Central memory CD8-positive, alpha-beta T cell (primary cell): ENCODE measurements at regions not wholly inside any gene's neighbourhood (a gene's known extent, or its start where the extent isn't known, plus 50 kb on each side); places are given as distances from the start of the nearest gene placed in this dataset.

Source experiments
- ATAC-seq: fragments of 150-1000 bp; cut with Tn5 transposase; replicated peaks from 2 replicates; pipeline ENCODE4 v1.10.0; 2022; ENCODE audit warnings: mild to moderate bottlenecking, moderate FRiP score, moderate number of reproducible peaks; ENCODE audit not compliant: poor library complexity, severe bottlenecking; ENCODE audit errors: extremely low read depth
- DNase-seq, 2 donors: peaks; one replicate each; pipeline ENCODE4 v3.0.0; 2021; ENCODE audit warnings: low spot score in 2 of 2
- H3K27ac Mint-ChIP-seq: one replicate; pipeline ENCODE4 v1.8.0; 2022; ENCODE audit warnings: low read depth, mild to moderate bottlenecking, moderate library complexity, mixed read lengths
- H3K27me3 Mint-ChIP-seq: one replicate; pipeline ENCODE4 v1.8.0; 2022; ENCODE audit warnings: mixed read lengths
- H3K36me3 Mint-ChIP-seq: one replicate; pipeline ENCODE4 v1.8.0; 2022; ENCODE audit warnings: mild to moderate bottlenecking, moderate library complexity, mixed read lengths; ENCODE audit not compliant: insufficient read depth
- H3K4me1 Mint-ChIP-seq: one replicate; pipeline ENCODE4 v1.8.0; 2022; ENCODE audit warnings: mixed read lengths
- H3K4me3 Mint-ChIP-seq: one replicate; pipeline ENCODE4 v1.8.0; 2022; ENCODE audit warnings: mild to moderate bottlenecking, moderate library complexity, mixed read lengths
- H3K9me3 Mint-ChIP-seq: one replicate; pipeline ENCODE4 v1.8.0; 2022; ENCODE audit warnings: mixed read lengths

- no peak for DNase-seq
- Mint-ChIP-seq H3K4me3 (no peak overlapping the region), H3K4me1 (peaks cover 27% of the 10 kb centered on the region), H3K27me3 (no peaks in the 10 kb centered on the region), H3K27ac (no peak overlapping the region), H3K9me3 (no peaks in the 10 kb centered on the region), H3K36me3 (peaks cover 3% of the 10 kb centered on the region)
- no peak for ATAC-seq
Observed at GRCh38 chr10:33095867-33096815, 138.1 kb upstream of the ITGB1 start.

- no peaks in the 10 kb centered on the region for H3K9me3 Mint-ChIP-seq
- no peak for DNase-seq
- H3K4me1 Mint-ChIP-seq, result peaks cover 14% of the 10 kb centered on the region
- no peak overlapping the region for H3K4me3 Mint-ChIP-seq
- ATAC-seq, result no peak
- no peak overlapping the region for H3K27ac Mint-ChIP-seq
- H3K36me3 Mint-ChIP-seq, result peaks cover 2% of the 10 kb centered on the region
- H3K27me3 Mint-ChIP-seq, result no peaks in the 10 kb centered on the region
Observed at GRCh38 chr10:33094263-33095051, 136.4 kb upstream of the ITGB1 start.

GRCh38 chr10:33093362-33093761 is 135.3 kb upstream of the ITGB1 start:
- Mint-ChIP-seq H3K4me3 (no peak overlapping the region), H3K27ac (no peak overlapping the region), H3K4me1 (peaks cover 5% of the 10 kb centered on the region), H3K27me3 (no peaks in the 10 kb centered on the region), H3K36me3 (no peaks in the 10 kb centered on the region), H3K9me3 (no peaks in the 10 kb centered on the region)
- ATAC-seq (no peak), DNase-seq (no peak)

DNA sequence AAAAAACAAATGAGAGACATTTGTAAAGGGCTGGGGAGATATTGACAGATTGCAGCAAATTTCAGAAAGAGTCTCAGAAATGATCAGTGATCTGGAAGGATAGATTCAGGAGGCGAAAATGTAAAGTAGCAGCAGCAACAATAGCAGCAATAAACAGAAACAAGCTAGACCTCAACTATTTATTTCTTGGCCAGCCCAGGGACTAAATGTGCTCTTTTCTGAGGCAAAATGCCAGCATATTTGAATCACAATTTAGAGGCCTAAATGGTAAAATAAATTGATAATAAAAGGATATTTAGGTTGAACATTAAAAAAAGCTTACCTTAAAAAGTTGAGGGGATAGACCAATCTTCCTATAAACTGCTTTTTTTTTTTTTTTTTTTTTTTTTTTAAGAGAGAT is 134.6 kb upstream of the ITGB1 start:
- no peak for DNase-seq
- Mint-ChIP-seq H3K27ac (no peak overlapping the region), H3K27me3 (no peaks in the 10 kb centered on the region), H3K4me1 (peaks cover 9% of the 10 kb centered on the region), H3K9me3 (peaks cover 4% of the 10 kb centered on the region), H3K4me3 (no peak overlapping the region), H3K36me3 (no peaks in the 10 kb centered on the region)
- no peak for ATAC-seq

- peaks cover 5% of the 10 kb centered on the region for H3K9me3 Mint-ChIP-seq
- H3K27me3 Mint-ChIP-seq, result no peaks in the 10 kb centered on the region
- H3K27ac Mint-ChIP-seq, result no peak overlapping the region
- peaks cover 17% of the 10 kb centered on the region for H3K4me1 Mint-ChIP-seq
- H3K36me3 Mint-ChIP-seq, result no peaks in the 10 kb centered on the region
- H3K4me3 Mint-ChIP-seq, result no peak overlapping the region
- DNase-seq (no peak), ATAC-seq (no peak)
Observed at GRCh38 chr10:33091201-33091600, 133.2 kb upstream of the ITGB1 start.

DNA sequence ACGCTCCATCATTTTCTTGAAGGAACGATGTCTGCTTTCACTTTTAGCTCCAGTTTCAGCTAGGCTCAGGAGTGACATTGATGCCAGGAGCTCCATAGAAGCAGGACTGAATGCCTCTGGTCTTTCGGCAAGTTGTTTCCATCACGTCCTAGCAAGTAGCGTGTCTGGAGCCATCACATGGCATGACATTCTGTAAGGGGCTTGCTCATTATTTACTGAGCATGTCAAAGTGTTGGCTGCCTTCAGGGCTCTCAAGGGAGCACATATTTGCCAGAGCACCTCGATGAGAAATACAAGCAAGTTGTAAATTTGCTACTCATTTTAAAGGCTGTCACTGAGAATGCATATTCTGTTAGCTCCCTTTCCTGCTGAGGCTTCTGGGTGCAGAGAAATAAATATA is 131.0 kb upstream of the ITGB1 start:
- Mint-ChIP-seq H3K27me3 (no peaks in the 10 kb centered on the region), H3K27ac (no peak overlapping the region), H3K4me1 (peaks cover 17% of the 10 kb centered on the region), H3K9me3 (peaks cover 5% of the 10 kb centered on the region), H3K4me3 (no peak overlapping the region), H3K36me3 (no peaks in the 10 kb centered on the region)
- no peak for ATAC-seq
- no peak for DNase-seq

DNA sequence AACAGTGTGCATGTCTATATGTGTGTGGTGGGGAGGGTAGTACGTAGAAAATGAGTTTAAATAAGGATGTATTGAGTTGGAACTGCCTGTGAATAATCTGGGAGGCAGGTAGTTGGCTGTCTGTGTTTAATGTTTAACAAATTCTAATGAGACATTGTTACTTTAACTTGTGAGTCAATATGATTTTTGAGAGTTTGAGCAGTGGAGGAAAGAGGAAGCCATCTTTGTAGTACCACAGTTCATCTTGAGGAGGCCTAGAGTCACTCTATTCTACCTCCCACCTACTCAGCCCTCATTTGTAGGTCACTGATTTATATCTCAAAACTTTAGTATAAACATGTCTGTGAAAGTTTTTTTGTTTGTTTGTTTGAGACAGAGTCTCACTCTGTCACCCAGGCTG is 129.9 kb upstream of the ITGB1 start:
- H3K4me1 Mint-ChIP-seq, result peaks cover 17% of the 10 kb centered on the region
- H3K27ac Mint-ChIP-seq, result no peak overlapping the region
- ATAC-seq, result no peak

DNA sequence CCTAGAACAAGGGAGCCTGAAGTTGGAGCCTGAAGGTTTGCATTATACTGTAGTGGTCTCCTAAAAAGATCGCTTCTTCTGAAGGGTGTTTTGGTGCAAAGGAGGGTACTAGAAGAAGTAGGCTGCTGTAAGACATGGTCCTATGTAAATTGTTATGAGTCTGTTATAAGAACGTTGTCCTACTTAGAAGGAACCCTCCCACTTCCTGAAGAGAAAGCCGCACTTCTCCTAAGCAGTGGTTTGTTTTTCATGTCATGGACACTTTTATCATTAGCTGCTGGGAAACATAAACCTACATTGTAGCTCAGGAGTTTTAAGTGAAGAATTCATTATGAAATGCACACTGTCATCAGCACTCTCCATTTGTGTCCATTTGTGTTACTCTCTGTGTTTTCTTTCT is 129.1 kb upstream of the ITGB1 start:
- peaks cover 17% of the 10 kb centered on the region for H3K4me1 Mint-ChIP-seq
- DNase-seq, result no peak
- no peak overlapping the region for H3K27ac Mint-ChIP-seq
- ATAC-seq, result no peak
- H3K27me3 Mint-ChIP-seq, result no peaks in the 10 kb centered on the region
- no peak overlapping the region for H3K4me3 Mint-ChIP-seq
- peaks cover 5% of the 10 kb centered on the region for H3K9me3 Mint-ChIP-seq
- no peaks in the 10 kb centered on the region for H3K36me3 Mint-ChIP-seq

More for the DNA sequence above, 129.9 kb upstream of the ITGB1 start:
- peaks cover 5% of the 10 kb centered on the region for H3K9me3 Mint-ChIP-seq
- no peaks in the 10 kb centered on the region for H3K36me3 Mint-ChIP-seq
- H3K4me3 Mint-ChIP-seq, result peak overlapping the region; percentile 7
- DNase-seq, result no peak
- no peaks in the 10 kb centered on the region for H3K27me3 Mint-ChIP-seq

- ATAC-seq (no peak), DNase-seq (no peak)
- Mint-ChIP-seq H3K36me3 (no peaks in the 10 kb centered on the region), H3K27me3 (peaks cover 2% of the 10 kb centered on the region), H3K4me1 (peaks cover 17% of the 10 kb centered on the region), H3K9me3 (peaks cover 5% of the 10 kb centered on the region), H3K27ac (no peak overlapping the region), H3K4me3 (no peak overlapping the region)
Observed at GRCh38 chr10:33086100-33086499, 128.1 kb upstream of the ITGB1 start.

DNA sequence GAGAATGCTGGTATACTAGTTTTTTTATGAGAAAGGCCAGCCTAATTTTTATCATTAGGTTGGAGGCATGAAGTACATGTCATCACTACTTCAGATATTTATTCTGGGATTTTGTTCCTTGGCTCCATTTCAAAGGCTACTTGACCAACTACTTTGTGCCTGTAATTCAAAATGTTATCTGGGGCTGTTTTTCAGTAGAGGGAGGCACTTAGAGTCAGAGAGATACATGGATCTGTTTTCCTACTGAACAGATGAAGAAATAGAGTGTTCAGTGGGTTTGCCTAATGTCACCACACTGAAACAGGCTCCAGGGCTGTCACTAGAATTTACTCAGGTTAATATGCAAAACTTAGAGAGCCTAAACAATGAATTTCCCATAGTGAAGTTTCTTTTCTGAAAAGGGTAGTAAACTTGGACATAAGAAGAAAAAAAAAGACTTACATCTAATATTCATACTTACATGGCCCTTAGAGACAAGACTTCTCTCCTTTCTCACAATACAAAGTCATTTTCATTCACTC is 127.3 kb upstream of the ITGB1 start:
- H3K4me3 Mint-ChIP-seq, result no peak overlapping the region
- DNase-seq (no peak), ATAC-seq (no peak)
- H3K9me3 Mint-ChIP-seq, result peaks cover 5% of the 10 kb centered on the region
- H3K36me3 Mint-ChIP-seq, result no peaks in the 10 kb centered on the region
- H3K4me1 Mint-ChIP-seq, result peaks cover 17% of the 10 kb centered on the region
- peaks cover 6% of the 10 kb centered on the region for H3K27me3 Mint-ChIP-seq
- no peak overlapping the region for H3K27ac Mint-ChIP-seq

DNA sequence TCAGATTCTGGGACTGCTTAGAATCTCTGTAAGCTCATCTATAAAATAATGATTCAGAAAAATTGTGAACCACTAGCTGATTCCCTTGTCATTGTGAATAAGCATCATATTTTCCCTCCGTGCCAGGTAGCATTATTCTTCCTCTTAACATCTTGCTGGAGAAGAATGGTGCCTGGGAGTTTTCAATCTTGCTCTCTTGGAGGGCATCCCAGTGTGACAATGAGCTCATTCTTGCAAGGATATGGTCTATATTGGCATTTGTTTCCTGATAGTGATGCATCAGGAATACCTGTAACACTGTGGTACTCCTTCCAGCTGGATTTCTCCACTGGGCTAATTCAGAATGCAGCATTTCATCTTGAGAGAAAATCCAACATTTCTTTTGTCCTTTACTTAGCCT is 126.4 kb upstream of the ITGB1 start:
- ATAC-seq (no peak), DNase-seq (no peak)
- Mint-ChIP-seq H3K36me3 (no peaks in the 10 kb centered on the region), H3K4me3 (no peak overlapping the region), H3K27me3 (peaks cover 6% of the 10 kb centered on the region), H3K4me1 (peaks cover 17% of the 10 kb centered on the region), H3K9me3 (peaks cover 5% of the 10 kb centered on the region), H3K27ac (no peak overlapping the region)

- H3K9me3 Mint-ChIP-seq, result no peaks in the 10 kb centered on the region
- peaks cover 6% of the 10 kb centered on the region for H3K27me3 Mint-ChIP-seq
- H3K4me3 Mint-ChIP-seq, result no peak overlapping the region
- ATAC-seq, result no peak
- no peak for DNase-seq
- H3K36me3 Mint-ChIP-seq, result no peaks in the 10 kb centered on the region
- H3K4me1 Mint-ChIP-seq, result peaks cover 11% of the 10 kb centered on the region
- H3K27ac Mint-ChIP-seq, result no peak overlapping the region
Observed at GRCh38 chr10:33082373-33082895, 124.4 kb upstream of the ITGB1 start.
